HFFc6 (cell line): ENCODE measurements at regions not wholly inside any gene's neighbourhood (a gene's known extent, or its start where the extent isn't known, plus 50 kb on each side); places are given as distances from the start of the nearest gene placed in this dataset.

ENCODE experiments used
- DNase-seq: peaks from one replicate; pipeline ENCODE4 v3.0.0-alpha.2; 2018
- H3K27ac Mint-ChIP-seq: 2 replicates; pipeline ENCODE4 v1.8.0; 2020; ENCODE audit warnings: mild to moderate bottlenecking, mixed read lengths
- H3K27me3 Mint-ChIP-seq: 2 replicates; pipeline ENCODE4 v1.8.0; 2021; ENCODE audit warnings: mild to moderate bottlenecking, moderate library complexity, mixed read lengths; ENCODE audit not compliant: insufficient read depth
- H3K36me3 Mint-ChIP-seq: 2 replicates; pipeline ENCODE4 v1.8.0; 2021; ENCODE audit warnings: low read depth, mixed read lengths
- H3K4me1 Mint-ChIP-seq: 2 replicates; pipeline ENCODE4 v1.8.0; 2020; ENCODE audit warnings: low read depth, mixed read lengths
- H3K4me3 Mint-ChIP-seq: 2 replicates; pipeline ENCODE4 v1.8.0; 2020; ENCODE audit warnings: mild to moderate bottlenecking, moderate library complexity, mixed read lengths
- H3K9me3 Mint-ChIP-seq: 2 replicates; pipeline ENCODE4 v1.8.0; 2020; ENCODE audit warnings: mild to moderate bottlenecking, mixed read lengths
- CTCF ChIP-seq: fragments of 200-600 bp; sonication (generic); IDR thresholded peaks from 2 replicates; pipeline ENCODE4 v1.5.0; 2021; ENCODE audit warnings: antibody characterized with exemption, mild to moderate bottlenecking

- H3K4me3 Mint-ChIP-seq: no peak overlapping the region
- no peaks in the 10 kb centered on the region for H3K27me3 Mint-ChIP-seq
- no peaks in the 10 kb centered on the region for H3K36me3 Mint-ChIP-seq
- DNase-seq: no peak
- no peaks in the 10 kb centered on the region for H3K4me1 Mint-ChIP-seq
- TF ChIP-seq CTCF: no peak
- H3K27ac Mint-ChIP-seq: no peak overlapping the region
- peaks cover 40% of the 10 kb centered on the region for H3K9me3 Mint-ChIP-seq
Measured at GRCh38 chr20:54745780-54746179, 270.4 kb downstream of the DOK5 start.

- H3K4me3 Mint-ChIP-seq: no peak overlapping the region
- peaks cover 32% of the 10 kb centered on the region for H3K9me3 Mint-ChIP-seq
- no peaks in the 10 kb centered on the region for H3K4me1 Mint-ChIP-seq
- TF ChIP-seq CTCF: no peak
- no peaks in the 10 kb centered on the region for H3K36me3 Mint-ChIP-seq
- no peaks in the 10 kb centered on the region for H3K27me3 Mint-ChIP-seq
- DNase-seq: no peak
- H3K27ac Mint-ChIP-seq: no peak overlapping the region
Measured at GRCh38 chr20:54744097-54744496, 268.7 kb downstream of the DOK5 start.

- no peak for TF ChIP-seq CTCF
- no peaks in the 10 kb centered on the region for H3K4me1 Mint-ChIP-seq
- no peaks in the 10 kb centered on the region for H3K27me3 Mint-ChIP-seq
- no peak for DNase-seq
- H3K36me3 Mint-ChIP-seq: no peaks in the 10 kb centered on the region
- H3K27ac Mint-ChIP-seq: no peak overlapping the region
- H3K9me3 Mint-ChIP-seq: peaks cover 20% of the 10 kb centered on the region
- no peak overlapping the region for H3K4me3 Mint-ChIP-seq
Measured at GRCh38 chr20:54742193-54742592, 266.8 kb downstream of the DOK5 start.

GRCh38 chr20:54736421-54736820, 261.0 kb downstream of the DOK5 start:
- no peaks in the 10 kb centered on the region for H3K4me1 Mint-ChIP-seq
- no peak for TF ChIP-seq CTCF
- H3K27ac Mint-ChIP-seq: no peak overlapping the region
- no peak overlapping the region for H3K4me3 Mint-ChIP-seq
- no peak for DNase-seq
- H3K27me3 Mint-ChIP-seq: no peaks in the 10 kb centered on the region
- peaks cover 29% of the 10 kb centered on the region for H3K9me3 Mint-ChIP-seq
- no peaks in the 10 kb centered on the region for H3K36me3 Mint-ChIP-seq

GRCh38 chr20:54733687-54734086, 258.3 kb downstream of the DOK5 start:
- Mint-ChIP-seq H3K4me1 (no peaks in the 10 kb centered on the region), H3K9me3 (peaks cover 26% of the 10 kb centered on the region), H3K27me3 (no peaks in the 10 kb centered on the region), H3K36me3 (no peaks in the 10 kb centered on the region), H3K27ac (no peak overlapping the region), H3K4me3 (no peak overlapping the region)
- no peak for TF ChIP-seq CTCF
- DNase-seq: no peak

- H3K36me3 Mint-ChIP-seq: no peaks in the 10 kb centered on the region; the same call in 1 of the 2 replicates
- peaks cover 39% of the 10 kb centered on the region for H3K9me3 Mint-ChIP-seq
- no peak for TF ChIP-seq CTCF
- no peaks in the 10 kb centered on the region for H3K4me1 Mint-ChIP-seq
- H3K27ac Mint-ChIP-seq: no peak overlapping the region
- no peak for DNase-seq
- H3K27me3 Mint-ChIP-seq: no peaks in the 10 kb centered on the region
- H3K4me3 Mint-ChIP-seq: no peak overlapping the region
Measured at GRCh38 chr20:54727490-54727889, 252.1 kb downstream of the DOK5 start.
